Stimulated activated CD4-positive, alpha-beta T cell treated with anti-CD3 and anti-CD28 coated beads, Interleukin-2, amount 100 ng/mL, for 48 hours (primary cell): ENCODE measurements at regions not wholly inside any gene's neighbourhood (a gene's known extent, or its start where the extent isn't known, plus 50 kb on each side); places are given as distances from the start of the nearest gene placed in this dataset.
"Not testable (repeated sequence)": the region's sequence is repeated elsewhere in the genome, so short reads cannot be mapped to it uniquely, and the experiment has no call there.

Experiments
- DNase-seq, 2 donors: peaks; one replicate each; pipeline ENCODE4 v3.0.0-alpha.2; 2020

DNA sequence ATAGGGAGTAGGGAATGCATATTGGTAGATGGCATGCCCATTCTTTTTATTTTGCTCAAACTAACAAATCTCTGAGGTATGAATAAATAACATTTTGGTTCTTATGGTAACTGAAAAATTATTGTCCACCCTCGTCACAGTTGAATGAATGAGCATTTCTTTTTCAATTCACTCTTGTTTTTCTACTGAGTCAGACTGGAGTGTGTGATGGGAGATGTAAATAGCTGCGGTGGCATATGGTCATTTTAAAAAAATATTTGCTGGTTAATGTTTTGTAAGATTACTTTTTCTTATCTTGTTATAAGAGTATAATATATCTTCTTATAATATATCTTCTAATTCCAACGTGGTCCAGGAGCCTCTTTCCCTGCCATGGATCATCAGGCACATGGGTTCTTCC lies 586.5 kb downstream of the SLITRK5 start:
- no peak for DNase-seq

DNA sequence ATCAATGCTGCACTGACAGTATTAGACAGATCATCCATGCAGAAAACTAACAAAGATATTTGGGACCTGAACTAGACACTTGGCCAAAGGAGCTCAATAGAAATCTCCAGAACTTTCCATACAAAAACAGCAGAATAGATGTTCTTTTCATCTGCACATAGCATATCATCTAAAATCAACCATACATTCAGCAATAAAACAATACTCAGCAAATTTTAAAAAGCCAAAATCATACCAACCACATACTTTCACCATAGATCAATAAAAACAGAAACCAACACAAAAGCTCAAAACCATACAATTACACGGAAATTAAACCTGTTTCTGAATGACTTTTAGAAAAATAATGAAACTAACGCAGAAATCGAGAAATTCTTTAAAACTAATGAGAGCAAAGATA lies 592.6 kb downstream of the SLITRK5 start:
- DNase-seq: no peak

DNA sequence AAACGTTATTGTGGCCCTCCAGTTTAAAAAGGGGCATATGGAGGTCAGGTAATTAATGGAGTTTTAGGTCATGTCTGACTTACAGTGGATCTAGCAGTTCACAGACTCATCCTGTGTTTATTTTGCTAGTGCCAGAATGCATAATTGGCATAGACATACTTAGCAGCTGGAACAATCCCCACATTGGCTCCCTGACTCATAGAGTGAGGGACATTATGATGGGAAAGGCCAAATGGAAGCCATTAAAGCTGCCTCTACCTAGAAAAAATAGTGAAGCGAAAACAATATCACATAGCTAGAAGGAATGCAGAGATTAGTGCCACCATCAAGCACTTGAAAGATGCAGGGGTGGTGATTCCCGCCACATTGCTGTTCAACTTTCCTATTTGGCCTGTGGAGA lies 610.7 kb downstream of the SLITRK5 start:
- no peak for DNase-seq

DNA sequence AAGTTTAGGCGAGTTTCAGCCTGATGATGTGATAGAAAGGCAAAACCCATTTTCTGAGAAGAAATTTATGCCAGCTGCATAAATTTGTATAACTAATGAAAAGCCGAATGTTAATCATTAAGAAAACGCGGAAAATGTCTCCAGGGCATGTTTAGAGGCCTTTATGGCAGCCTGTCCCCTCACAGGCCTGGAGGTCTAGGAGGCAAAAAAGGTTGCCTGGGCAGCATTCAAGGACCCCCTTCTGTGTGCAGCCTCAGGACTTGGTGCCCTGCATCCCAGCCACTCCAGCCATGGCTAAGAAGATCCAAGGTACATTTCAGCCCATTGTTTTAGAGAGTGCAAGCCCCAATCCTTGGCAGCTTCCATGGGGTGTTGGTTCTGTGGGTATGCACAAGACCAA lies 614.2 kb downstream of the SLITRK5 start:
- DNase-seq: no peak

DNA sequence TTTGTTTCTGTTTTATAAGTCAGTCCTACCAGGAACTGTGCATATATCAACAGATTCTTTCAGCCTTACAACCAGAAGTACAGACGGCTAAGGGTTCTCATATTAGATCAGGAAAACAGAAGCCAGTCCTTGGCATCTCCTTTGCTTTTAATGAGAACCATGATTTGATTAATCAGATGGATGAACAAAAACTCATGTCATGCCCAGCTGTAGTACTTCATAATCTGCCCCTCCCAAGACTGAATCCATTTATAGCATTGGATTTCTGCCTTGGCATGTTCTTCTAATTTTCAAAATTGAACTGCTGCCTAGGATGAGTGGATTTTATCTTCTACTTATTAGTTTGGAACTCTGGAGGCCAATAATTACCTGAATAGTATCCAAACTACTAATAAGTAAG lies 617.2 kb downstream of the SLITRK5 start:
- DNase-seq: no peak

DNA sequence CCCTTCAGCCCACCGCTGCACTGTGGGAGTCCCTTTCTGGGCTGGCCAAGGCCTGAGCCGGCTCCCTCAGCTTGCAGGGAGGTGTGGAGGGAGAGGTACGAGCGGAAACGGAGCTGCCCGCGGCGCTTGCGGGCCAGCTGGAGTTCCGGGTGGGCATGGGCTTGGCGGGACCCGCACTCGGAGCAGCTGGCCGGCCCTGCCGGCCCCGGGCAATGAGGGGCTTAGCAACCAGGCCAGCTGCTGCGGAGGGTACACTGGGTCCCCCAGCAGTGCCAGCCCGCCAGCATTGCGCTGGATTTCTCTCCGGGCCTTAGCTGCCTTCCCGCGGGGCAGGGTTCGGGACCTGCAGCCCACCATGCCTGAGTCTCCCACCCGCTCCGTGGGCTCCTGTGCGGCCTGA lies 620.6 kb downstream of the SLITRK5 start:
- not testable (repeated sequence) for DNase-seq

DNA sequence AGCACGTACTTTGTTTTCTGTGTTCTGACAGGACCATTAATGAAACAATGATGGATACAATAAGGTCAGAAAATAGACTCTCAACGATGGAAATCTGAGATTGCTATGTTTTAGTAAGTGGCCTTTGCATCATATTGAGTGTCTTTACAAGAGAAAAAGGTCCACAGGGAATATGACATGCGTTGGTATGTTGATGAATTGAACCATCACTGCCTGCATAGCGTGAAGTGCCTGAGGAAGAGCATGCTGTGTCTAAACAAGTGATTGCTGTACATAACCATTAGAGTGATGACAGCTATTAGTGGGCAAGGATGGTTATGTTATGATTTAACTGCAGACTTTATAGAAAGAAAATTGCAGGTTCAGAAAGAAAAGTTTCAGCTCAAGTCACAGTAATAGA lies 623.2 kb downstream of the SLITRK5 start:
- no peak for DNase-seq

DNA sequence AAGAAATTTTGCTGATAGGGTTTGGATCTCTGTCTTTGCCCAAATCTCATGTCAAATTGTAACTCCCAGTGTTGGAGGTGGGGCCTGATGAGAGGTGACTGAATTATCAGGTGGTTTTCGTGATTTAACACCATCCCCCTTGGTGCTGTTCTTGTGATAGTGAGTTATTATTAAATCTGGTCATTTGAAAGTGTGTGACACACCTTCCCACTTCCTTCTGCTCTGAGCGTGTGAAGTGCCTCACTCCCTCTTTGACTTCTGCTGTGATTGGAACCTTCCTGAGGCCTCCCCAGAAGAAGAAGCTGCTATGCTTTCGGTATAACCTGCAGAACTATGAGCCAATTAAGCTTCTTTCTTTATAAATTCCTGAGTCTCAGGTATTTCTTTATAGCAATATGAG lies 632.0 kb downstream of the SLITRK5 start:
- DNase-seq: no peak

DNA sequence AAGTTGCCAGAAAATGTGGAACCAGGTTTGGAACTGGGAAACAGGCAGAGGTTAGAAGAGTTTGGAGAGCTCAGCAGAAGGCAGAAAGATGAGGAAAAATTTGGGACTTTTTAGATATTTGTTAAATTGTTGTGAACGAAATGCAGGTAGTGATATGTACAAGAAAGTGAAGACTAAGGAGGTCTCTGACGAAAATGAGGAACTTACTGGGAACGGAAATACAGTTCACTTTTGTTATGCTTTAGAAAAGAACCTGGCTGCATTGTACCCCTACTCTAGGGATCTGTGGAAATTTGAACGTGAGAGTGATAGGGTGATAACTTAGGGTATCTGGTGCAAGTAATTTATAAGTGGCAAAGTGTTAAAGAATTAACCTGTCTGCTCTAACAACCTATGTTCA lies 632.4 kb downstream of the SLITRK5 start:
- DNase-seq: no peak

DNA sequence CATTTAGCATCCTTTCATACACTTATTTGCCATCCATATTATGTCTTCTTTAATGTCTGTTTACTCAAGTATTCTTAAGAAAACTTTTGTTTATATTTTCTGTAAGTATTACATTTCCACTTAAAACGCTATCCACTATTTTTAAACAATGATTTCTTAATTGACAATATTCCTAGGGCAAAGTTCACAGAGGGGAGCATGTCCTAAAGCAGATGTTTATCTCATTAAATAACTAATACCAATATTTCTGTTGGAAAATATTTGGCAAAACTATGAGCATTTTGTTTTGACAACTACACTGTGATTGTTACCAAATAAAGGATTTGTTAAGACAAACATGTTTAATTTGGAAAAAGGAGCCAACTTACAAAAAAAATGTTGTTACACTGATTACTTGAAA lies 643.3 kb downstream of the SLITRK5 start:
- DNase-seq: no peak

DNA sequence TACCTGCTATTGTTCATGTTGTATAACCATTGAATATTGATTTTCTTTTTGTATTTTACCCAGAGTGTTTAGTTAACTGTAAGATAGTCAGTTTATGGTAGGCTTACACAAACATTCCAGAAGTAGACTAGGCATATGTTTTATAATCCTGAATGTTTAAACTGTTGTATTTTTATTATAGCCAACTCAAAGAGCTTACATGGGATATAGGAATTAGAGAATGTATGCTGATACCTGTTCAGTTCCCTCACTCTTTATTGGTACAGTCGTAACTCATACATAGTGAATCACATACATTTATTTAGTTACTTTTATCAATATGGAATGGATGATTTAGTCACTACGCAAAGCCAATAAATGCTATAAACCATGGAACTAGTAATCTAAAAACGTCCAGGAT lies 657.9 kb downstream of the SLITRK5 start:
- no peak for DNase-seq

DNA sequence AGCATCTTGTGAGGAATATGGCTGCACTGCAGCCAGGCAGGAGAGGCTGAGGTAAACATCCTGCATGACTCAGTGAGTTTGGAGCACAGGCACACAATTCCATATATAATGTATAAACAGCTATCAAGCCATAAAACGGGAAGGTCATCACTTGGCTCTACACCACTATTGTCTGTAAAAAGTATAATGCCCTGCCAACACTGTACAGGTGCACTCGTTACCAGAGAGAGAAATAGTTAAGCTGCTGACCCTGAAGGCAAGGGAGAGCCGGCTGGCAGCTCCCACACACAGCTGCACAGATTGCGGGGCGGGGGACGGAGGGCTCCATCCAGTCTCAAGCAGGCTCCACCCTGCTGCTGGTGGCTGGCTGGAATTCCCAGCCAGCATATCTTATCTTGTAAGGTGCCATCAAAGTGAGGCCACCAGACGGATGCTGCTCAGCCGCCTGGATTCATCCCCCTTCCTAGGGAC lies 668.1 kb downstream of the SLITRK5 start:
- DNase-seq: no peak

DNA sequence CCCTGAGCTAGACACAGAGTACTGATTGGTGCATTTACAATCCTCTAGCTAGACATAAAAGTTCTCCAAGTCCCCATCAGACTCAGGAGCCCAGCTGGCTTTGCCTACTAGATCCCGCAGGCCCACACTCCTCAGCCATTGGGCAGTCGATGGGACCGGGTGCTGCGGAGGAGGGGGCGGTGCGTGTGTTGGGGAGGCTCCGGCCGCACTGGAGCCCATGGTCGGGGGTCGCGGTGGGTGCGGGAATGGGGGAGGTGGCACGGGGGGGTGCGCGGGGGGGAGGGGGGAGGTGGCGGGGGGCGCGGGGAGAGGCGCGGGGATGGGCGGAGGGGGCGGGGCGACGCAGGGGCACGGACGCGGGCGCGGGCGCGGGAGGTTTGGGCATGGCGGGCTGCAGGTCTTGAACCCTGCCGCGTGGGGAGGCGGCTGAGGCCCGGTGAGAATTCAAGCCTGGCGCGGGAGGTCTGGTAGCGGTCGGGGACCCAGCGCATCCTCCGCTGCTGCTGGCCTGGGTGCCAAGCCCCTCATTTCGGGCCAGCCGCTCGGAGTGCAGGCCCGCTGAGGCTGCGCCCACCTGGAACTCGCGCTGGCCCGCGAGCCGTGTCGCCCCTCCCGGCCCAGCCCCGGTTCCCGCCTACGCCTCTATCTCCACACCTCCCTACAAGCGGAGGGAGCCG lies 674.1 kb downstream of the SLITRK5 start:
- no peak for DNase-seq

DNA sequence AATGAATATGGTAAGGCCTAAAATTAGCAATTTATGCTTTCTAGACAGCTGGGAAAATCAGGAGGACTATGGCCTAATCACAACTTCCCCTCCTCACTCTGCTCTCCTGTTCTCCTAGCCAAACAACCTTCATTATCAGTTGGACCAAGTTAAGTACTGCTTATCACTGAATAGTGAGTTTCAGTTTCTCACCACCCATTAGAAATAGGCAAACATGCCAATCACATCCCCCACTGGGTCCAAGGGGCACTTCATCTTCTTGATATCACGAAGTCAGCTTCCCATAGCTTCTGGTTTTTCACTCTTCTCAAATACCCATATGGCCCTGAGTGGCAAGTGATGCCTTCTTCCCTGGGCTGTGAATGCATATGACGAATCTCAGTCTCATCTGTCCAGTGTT lies 689.6 kb downstream of the SLITRK5 start:
- DNase-seq: no peak

DNA sequence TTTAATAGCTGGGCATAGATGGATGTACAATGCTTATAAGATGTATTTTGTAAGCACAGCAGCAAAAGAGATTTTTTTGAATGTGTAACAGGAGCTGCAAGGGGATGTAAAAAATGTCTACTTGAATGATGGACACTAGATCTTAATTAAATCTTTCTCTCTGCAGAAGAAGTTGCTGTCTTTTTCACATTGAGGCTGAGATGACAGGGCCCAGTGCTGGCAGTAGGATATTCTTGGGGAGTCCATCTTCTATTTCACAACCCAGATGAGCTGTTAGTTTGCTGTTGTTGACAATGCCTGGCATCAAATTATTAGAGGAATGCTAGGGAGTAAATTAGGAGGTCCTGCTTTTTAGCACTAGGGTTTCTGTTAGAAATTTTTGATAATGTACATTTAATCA lies 698.7 kb downstream of the SLITRK5 start:
- DNase-seq: no peak

DNA sequence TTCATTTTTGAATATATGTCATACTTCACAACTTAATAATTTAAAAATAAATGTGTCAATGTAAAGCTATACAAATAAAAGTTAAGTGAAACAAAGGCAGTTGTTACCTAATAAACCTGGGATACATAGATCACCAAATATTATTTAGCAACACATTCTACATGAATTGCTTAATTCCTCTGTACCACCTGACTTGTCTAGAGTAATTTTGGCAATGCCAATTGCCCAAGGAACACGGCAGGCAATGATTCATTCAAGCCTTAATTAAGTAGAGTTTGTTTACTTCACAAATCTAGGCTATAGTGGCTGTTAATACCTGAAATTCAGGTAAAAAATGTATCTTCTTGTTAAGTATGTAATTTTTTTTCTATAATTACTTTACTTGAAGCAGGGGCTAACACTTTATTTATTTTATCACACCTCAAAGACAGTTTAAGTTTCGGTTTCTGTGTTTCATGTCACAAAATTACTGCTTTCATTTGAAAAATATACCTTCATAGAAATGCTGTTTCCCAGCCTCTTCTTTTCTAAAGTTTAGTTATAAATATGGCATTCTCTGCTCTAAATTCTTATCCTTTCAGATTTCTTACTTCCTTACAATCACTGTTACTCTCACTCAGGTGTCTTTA lies 705.7 kb downstream of the SLITRK5 start:
- DNase-seq: no peak

DNA sequence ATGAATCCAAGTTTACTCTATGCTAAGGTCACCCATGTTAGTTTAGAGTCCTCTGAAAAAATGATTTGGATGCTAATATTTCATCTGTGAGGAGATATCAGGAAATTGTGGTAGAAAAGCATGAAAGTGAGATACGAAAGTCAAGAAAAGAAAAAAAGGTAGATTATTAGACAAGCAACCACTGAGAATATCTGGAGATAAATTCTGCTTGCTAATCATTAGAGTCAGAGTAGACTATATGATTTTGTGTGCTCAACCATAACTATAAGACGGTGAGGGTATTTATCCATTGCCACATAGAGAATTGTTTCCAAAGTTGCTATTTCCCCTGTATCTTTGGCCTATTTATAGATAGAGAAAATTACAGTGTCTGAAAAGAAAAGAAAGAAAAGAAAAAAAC lies 706.7 kb downstream of the SLITRK5 start:
- DNase-seq: no peak

DNA sequence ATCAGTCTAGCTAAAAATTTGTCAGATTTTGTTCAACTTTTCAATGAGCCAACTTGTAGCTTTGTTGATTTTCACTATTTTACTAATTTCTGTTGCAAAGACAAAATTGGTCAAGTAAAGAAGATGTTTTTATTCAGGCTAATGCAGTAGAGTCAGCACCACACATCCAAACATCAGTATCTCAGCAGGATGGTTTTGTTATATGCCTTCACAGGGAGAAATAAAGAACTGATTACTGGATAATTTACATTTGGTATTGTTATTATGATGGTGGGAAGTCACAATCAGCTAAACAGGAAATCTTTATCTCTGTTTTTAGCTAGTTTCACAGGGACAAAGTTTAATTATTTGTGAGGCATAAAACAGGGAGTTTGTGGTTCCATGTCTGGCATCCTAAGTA lies 713.4 kb downstream of the SLITRK5 start:
- DNase-seq: no peak

DNA sequence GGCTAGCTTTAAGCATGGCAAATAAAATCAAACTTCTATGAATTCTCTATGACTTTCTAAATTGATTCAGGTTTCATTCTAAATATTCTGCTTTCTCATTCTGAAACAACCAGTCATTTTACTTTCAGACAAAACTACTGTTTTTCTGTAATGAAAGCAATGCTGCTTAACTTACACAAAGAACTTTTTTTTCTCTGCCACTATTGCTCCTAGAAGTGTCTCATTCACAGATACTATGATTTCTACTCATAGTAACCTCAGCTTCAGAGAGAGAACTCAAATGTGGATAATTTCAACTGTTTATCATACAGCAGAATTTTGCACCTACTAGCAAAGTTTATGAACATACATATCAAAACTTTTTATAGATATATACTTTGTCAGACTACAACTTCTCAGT lies 724.6 kb downstream of the SLITRK5 start:
- DNase-seq: no peak

DNA sequence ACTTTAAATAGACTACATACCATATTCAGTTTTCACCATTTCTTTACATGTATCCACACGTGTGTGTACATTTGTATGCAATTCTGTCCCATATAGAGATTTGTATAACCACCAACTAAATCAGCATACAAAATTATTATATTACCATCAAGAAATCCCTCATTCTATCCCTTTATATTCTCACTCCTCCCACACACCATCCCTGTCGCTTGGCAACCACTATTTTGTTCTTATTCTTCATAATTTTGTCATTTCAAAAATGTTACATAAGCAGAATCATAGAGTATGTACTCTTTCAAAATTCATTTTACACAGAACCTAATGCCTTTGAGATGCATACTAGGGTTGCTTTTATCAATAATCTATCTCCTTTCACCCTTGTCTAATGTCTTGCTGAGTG lies 740.5 kb downstream of the SLITRK5 start:
- DNase-seq: no peak

DNA sequence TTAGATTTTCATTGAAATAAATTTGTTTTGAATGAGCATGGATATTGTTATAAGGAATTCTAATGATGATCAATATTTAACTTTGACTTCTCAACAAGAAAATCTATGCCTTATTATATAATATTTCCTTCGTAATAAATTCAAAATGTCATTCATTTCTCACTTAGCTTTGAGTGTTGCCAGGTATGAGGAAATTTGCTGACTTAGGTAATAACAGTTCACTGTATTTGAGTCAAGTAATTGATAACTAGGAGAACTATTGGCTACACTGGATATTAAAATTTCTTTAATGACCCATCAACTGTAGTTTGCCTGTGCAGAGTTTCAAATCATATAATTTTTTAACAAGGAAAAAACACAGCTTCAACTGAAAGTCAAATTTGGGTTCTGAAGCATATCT lies 746.6 kb downstream of the SLITRK5 start:
- DNase-seq: no peak

DNA sequence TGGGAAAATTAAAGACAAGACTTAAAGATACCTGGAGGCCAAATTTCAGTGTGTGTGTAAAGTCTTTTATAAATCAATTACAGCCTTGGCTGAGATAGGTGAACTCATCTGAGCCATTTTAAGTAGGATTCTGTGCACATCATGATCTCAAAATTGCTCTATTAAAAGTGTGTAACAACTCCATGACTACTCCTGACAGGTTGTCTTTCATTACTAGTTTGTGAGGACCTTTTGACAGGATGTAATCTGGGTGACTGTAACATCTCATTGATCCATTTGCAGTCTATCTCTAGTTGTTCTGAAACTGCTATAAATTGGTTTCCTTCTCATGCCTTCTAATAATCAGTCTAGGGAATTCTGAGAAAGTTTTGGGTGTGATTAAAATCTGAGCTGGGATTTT lies 753.3 kb downstream of the SLITRK5 start:
- DNase-seq: no peak

DNA sequence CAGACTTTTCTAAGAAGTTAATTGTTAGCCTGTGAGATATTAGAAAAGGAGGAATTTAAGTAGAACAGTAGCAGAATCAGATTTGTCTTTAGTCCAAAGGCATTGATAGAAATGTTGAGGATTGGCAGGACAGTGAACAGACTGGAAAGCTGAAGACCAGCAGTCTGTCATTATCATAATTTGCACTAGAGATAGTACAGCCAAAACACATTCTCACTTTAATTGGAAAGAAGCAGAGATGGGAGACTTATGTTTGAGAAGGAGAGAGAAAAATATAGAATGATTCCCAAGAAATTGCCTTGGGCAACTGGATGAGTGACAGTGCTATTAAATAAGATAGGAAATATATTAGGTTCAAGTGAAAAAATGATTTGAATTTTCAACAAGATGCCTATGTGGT lies 755.5 kb downstream of the SLITRK5 start:
- no peak for DNase-seq

DNA sequence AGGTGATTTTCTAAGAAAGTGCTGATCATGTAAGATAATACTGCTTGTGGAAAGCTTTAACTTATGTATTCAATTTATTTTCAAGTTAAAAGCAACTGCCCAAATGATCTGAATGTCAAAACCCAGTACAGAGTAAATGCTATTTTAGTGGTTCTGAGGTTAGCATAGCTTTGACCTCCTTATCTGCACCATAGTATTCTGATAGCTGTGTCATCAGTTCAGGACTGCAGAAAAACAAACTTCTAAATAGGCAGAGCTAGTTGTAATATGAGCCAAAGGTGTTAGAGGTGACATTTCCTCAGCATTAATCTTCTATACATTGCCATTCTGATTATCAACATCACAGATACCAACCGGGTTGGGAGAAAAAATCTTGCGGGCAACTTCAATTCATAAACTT lies 758.7 kb downstream of the SLITRK5 start:
- no peak for DNase-seq

DNA sequence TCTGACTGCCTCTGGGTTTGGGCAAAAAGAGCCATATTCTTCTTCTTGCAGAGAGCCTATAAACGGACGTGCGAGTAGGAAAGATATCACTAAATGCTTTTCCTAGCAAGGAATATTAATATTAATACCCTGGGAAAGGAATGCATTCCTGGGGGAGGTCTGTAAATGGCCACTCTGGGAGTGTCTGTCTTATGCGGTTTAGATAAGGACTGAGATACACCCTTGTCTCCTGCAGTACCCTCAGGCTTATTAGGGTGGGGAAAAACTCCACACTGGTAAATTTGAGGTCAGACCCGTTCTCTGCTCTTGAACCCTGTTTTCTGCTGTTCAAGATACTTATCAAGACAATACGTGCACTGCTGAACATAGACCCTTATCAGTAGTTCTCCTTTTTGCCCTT lies 763.8 kb downstream of the SLITRK5 start:
- no peak for DNase-seq
